HG03159 (cell line): ENCODE measurements at regions not wholly inside any gene's neighbourhood (a gene's known extent, or its start where the extent isn't known, plus 50 kb on each side); places are given as distances from the start of the nearest gene placed in this dataset.

Source experiments
- ATAC-seq: cut with Tn5 transposase; IDR thresholded peaks from one replicate; pipeline ENCODE4 v1.9.1; 2021; ENCODE audit warnings: mild to moderate bottlenecking, moderate library complexity; ENCODE audit not compliant: unreplicated experiment

- ATAC-seq: no peak
Measured at GRCh38 chr1:209229494-209230061, 353.9 kb upstream of the CAMK1G start.

DNA sequence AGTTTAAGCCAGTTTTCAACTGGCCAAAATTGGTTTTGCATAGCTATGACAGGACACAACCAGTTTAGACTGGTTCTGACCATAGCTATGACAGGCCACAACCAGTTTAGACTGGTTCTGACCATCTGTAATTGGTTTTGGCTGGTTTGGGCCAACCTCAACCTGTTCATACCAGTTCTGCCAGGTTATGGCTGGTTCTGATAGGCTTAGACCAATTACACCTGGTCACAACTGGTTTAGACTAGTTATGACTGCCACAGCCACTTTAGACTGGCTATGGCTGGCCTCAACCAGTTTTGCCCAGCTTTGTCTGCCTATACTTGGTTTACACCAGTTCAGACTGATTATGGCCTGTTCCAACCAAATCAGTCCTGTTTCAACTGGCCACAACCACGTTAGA, 353.2 kb upstream of the CAMK1G start:
- no peak for ATAC-seq

GRCh38 chr1:209231476-209232156, 351.9 kb upstream of the CAMK1G start:
- ATAC-seq: no peak

DNA sequence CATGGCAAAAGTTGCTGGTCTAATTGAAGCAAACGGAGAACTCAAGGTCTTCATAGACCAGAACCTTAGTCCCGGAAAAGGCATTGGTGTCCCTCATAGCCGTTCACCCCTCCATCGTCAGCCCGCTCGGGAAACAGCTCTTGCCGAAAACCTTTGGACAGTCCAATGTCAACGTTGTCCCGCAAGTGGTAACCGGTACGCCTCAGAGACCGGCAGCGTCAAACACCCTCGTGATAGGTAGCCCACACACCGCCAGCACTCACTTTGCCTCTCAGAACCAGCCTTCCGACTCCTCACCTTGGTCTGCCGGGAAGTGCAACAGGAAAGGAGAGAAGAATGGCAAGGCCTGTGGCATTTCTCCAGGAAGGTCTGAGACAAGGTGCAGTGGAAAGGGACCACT, 351.3 kb upstream of the CAMK1G start:
- ATAC-seq: no peak

DNA sequence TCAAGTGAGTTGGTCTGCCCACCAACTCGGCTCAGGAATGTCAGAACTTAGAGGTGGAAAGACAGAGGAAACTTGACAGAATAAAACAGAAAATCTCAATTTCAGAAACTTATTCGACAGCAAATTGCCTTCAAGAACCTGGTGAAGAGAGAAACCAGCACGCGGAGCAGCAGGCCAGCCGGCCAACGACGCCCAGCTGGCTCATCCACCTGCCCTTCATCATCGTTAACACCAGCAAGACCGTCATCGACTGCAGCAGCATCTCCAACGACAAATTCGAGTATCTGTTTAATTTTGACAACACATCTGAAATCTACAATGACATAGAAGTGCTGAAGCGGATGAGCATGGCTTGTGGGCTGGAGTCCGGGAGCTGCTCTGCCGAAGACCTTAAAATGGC, 350.8 kb upstream of the CAMK1G start:
- ATAC-seq: no peak

DNA sequence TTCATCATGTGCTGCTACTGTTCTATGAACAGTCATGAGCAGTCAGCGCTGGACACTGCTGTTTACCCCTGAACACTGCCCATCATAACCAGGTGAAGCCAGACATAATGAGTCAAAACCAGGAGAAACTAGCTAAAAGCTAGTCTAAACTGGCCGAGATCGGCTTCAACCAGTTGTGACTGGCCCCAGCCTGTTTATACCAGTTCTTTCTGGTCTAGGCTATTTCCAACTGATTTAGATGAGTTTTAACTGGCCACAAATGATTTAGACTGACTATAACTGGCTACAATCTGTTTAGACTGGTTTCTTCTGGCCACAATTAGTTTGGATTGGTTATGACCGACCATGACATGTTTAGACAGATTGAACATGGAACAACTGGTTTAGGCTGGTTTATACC, 348.3 kb upstream of the CAMK1G start:
- ATAC-seq: no peak

DNA sequence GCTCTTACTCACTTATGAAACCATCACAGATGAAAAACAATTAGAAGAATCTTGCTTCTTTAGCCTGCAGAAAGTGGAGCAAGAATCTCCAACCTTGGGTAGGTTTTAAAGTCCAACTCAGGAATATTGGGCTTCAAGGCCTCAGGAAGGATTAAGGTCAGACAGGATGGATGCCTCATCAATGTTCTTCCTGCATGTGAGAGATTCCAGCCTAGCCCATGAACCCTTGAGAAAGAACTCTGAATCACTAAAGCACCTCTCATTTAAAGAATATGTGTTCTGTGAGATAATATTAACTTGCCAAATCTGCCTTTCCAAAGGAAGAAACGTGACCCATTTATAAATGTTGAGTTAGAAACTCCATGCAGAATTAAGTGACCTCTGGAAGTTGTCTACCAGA, 345.2 kb upstream of the CAMK1G start:
- no peak for ATAC-seq

DNA sequence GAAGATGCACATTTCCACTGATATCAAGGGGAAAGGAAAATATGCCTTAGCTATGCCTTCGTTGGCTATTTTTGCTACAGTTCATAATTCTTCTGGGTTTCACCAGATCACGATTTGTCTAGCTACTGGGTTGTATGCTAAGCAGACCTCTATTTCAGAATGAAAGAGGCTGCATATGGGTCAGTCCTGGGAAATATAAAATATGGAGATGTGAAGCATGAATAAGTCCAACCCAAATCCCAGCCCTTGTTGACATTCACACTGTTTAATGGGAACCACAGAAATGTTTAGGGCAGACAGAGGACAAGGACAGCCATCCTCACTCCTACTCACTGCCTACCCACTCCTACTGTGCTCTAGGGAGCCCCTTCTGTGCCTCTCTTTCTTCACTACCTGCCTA, 343.2 kb upstream of the CAMK1G start:
- no peak for ATAC-seq

- ATAC-seq: no peak
Measured at GRCh38 chr1:209241487-209241886, 342.0 kb upstream of the CAMK1G start.

GRCh38 chr1:209248649-209249279, 334.8 kb upstream of the CAMK1G start:
- peak; percentile 91 for ATAC-seq

DNA sequence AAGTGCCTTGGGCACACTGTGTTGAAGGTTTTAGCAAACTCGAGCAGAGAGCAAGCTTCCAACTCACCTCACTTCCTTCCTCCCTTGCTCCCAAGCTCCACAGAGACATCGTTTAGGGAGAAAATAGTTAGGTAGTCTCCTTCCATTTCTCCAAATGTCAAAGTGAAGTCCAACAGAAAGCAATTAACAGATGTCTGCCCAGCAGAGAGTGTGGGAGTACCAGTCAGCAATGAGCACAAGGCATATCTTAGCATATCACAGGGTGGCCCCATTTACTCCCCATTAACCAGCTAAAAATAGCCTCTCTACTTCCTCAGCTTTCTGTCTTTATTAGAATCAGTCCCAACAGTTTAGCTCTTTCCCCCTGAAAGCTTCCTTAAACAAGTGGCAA, 334.2 kb upstream of the CAMK1G start:
- no peak for ATAC-seq

- no peak for ATAC-seq
Measured at GRCh38 chr1:209249785-209250440, 333.6 kb upstream of the CAMK1G start.

DNA sequence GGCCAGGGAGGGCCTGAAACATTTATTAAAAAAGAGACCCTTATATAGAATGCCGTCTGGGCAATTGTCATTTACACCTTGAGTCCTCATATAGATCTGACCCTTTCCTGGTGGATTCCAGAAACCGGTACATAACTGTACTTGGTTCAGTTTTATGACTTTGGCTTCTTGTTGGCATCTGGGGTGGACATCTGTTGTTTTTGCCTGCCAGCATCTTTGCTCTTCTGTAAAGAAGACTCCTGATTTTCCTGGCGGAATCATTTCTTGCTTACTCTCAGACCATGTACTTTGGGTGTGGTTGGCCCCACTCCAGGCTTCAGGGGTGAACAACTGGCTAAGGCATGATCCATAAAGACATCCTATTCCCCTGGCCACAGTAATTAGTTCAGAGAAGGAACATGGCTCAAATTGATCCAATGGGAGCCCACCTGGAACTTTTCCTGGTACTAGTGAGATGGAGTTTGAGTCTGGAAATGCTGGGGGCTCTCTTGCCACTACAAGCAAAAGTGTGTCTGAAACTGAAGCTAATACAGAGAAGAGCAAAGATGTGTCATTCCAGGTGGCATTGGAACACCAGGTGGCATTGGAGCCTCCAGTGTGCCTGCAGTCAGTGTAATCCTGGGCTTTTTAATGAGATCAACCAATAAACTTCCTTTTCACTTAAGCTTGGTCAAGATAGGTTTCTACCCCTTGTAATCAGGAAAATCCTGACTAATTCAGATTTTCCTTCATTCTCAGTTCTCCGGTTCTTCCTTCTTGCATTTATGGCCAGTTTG, 332.5 kb upstream of the CAMK1G start:
- no peak for ATAC-seq

DNA sequence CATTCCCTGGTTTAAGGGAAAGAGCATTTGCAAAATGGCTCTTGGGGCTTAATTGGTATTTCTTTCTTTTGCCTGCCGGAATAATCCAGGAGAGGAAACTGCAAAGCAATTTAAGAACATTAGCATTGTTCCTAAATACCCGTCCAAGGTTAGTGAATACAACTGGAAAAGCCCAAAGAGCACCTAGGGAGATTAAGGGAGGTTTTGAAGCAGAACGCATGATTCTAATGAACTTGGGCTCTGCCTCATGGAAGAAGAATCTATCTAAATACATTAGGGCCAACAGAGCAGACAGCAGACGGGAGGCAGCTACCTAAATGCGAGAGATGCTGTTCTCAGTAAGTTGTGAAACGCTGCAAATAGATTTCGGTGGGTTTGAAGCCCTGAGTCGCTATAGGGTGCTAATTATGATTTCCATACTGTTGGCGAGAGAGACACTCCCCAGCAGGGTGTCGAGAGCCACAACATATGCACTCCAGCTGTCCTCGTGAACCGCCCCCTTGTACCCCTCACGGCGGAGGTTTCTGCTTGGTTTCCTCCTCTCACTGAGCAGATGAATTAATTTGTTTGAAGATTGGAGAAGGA, 326.7 kb upstream of the CAMK1G start:
- no peak for ATAC-seq

DNA sequence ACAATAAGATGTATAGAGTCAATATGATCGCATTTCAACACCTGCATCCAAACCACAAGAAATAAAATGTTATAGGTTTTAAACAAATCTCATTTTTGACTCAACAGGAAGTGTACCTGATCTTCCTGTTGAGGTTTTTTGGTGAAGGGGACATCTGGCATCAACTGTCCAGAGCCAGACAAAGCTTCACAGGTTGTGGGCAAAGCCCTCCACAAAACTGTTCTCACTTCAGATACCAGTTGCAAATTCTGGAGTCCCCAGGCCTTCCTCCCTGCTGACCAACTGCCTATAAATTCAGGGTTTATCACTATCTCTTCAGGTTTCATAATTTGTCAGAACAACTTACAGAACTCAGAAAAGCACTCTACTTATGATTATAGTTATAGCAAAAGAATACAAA, 326.1 kb upstream of the CAMK1G start:
- no peak for ATAC-seq

DNA sequence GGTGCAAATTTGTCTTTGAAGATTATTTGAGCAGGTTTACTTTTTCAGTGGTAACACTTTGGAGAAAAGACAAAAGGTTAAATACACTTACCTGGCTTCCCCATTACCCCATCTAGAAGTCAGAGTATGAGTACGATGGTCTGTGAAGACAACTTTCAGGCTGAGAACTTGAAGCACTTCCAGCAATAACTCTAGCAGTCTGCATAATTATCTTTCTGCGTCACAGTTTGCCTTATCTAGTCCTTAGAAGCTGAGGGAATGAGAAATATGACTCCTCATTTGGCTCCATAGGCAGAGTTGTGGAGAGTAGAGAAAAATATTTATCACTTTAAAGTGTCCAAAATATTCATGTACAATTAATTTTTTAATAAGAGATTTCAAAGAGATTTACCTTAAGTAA, 323.4 kb upstream of the CAMK1G start:
- ATAC-seq: no peak

- ATAC-seq: no peak
Measured at GRCh38 chr1:209262631-209263030, 320.9 kb upstream of the CAMK1G start.

- ATAC-seq: no peak
Measured at GRCh38 chr1:209265301-209265700, 318.2 kb upstream of the CAMK1G start.

- no peak for ATAC-seq
Measured at GRCh38 chr1:209266590-209267205, 316.8 kb upstream of the CAMK1G start.

- ATAC-seq: no peak
Measured at GRCh38 chr1:209267968-209268367, 315.5 kb upstream of the CAMK1G start.

DNA sequence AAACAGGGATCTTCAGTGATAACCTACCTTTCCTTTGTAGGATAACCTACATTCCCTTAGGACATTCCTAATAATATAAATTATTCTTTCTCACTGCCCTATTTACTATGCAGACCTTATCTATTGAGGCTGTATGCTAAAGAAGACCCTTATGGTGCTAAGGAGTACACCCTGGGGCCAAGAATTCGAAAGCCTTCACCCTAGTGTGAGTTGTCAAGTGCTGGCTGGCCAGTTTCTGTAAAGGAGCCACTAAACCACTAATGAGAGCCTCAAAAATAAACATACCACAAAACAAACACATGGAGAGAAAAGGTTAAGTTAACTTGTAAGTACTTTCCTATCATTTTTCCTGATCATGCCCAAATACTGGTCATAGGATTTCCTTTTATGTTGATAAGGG, 315.0 kb upstream of the CAMK1G start:
- no peak for ATAC-seq
